Liver (tissue), 2 donors: ENCODE measurements at regions not wholly inside any gene's neighbourhood (a gene's known extent, or its start where the extent isn't known, plus 50 kb on each side); places are given as distances from the start of the nearest gene placed in this dataset.

Experiments
- CTCF ChIP-seq: fragments of 150-350 bp; IDR thresholded peaks from 2 replicates; pipeline ENCODE4 v1.5.1; 2017; ENCODE audit warnings: improper control_type of control experiment, low read depth, low read length; ENCODE audit not compliant: missing input control
- FOXA2 ChIP-seq: IDR thresholded peaks from 2 replicates; pipeline ENCODE4 v1.6.1; 2016; ENCODE audit warnings: antibody characterized with exemption
- YY1 ChIP-seq: IDR thresholded peaks from 2 replicates; pipeline ENCODE4 v1.6.1; 2016; ENCODE audit warnings: antibody characterized with exemption, mild to moderate bottlenecking
- TF ChIP-seq, protein P1 (sequence below): IDR thresholded peaks from 2 replicates; pipeline ENCODE4 v1.6.1; 2016; ENCODE audit warnings: antibody characterized with exemption, mild to moderate bottlenecking
- donor health status: healthy.

DNA sequence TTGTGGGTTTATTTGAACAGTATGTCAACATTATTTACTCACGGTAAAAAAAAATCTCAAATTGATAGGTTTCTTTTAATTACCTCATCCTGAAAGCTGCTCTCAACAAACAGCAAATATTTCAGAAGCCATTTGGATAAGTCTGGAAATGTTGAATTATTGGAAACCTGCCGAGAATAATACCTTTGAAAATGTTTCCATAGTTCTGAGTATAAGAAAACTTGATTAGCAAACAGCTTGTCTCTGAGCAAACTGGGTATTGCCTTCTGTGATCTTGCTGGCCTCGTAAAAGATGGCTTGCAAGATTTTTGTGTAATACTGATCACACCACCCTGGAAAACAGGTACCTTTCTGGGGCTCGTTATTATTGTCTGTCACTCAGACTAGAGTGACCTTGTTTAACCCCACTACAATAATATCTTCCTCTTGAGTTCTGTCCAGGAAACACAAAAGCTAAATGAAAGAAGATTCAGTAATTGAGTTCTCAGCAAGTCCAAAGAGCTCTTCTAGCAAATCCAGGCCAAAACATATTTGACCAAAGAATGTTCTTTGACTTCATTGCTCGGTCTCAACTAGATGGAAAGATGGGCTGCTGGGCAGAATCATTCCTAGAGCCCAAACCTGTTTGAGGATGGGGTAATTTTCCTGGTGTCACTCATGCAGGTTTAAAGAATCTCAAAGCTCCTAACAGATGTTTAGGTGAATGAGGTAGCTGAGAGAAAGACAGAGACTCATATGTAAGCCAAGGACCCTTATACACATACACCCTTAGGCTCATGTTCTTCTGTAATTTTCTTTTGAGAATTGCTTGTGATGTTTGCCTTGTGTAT, 255.6 kb upstream of the JADE1 start:
- TF ChIP-seq CTCF (no peak), FOXA2 (no peak), YY1 (no peak)
- TF ChIP-seq, protein P1, sequence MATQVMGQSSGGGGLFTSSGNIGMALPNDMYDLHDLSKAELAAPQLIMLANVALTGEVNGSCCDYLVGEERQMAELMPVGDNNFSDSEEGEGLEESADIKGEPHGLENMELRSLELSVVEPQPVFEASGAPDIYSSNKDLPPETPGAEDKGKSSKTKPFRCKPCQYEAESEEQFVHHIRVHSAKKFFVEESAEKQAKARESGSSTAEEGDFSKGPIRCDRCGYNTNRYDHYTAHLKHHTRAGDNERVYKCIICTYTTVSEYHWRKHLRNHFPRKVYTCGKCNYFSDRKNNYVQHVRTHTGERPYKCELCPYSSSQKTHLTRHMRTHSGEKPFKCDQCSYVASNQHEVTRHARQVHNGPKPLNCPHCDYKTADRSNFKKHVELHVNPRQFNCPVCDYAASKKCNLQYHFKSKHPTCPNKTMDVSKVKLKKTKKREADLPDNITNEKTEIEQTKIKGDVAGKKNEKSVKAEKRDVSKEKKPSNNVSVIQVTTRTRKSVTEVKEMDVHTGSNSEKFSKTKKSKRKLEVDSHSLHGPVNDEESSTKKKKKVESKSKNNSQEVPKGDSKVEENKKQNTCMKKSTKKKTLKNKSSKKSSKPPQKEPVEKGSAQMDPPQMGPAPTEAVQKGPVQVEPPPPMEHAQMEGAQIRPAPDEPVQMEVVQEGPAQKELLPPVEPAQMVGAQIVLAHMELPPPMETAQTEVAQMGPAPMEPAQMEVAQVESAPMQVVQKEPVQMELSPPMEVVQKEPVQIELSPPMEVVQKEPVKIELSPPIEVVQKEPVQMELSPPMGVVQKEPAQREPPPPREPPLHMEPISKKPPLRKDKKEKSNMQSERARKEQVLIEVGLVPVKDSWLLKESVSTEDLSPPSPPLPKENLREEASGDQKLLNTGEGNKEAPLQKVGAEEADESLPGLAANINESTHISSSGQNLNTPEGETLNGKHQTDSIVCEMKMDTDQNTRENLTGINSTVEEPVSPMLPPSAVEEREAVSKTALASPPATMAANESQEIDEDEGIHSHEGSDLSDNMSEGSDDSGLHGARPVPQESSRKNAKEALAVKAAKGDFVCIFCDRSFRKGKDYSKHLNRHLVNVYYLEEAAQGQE, result no peak
